Naive thymus-derived CD4-positive, alpha-beta T cell (primary cell): ENCODE measurements at regions not wholly inside any gene's neighbourhood (a gene's known extent, or its start where the extent isn't known, plus 50 kb on each side); places are given as distances from the start of the nearest gene placed in this dataset.

ENCODE experiments used
- ATAC-seq: fragments of 150-1000 bp; cut with Tn5 transposase; 2 replicates; pipeline ENCODE4 v1.10.0; 2021; ENCODE audit warnings: mild to moderate bottlenecking, moderate library complexity
- CTCF ChIA-PET: fragments of 350-600 bp; sonication (Branson Sonifier 250); formaldehyde crosslinking; loops from one replicate; lab custom pipeline; 2021; ENCODE audit warnings: antibody characterized with exemption; lab: Charles Lee
- POLR2A ChIA-PET: fragments of 350-600 bp; sonication (Branson Sonifier 250); formaldehyde crosslinking; loops from one replicate; lab custom pipeline; 2021; ENCODE audit warnings: antibody characterized with exemption, inconsistent platforms; lab: Charles Lee
- DNase-seq, 9 donors: peaks; one replicate each; pipeline versions ENCODE4 v3.0.0 to v3.0.0-alpha.2; 2020 to 2022; ENCODE audit warnings: mixed read lengths in 1 of 9
- H3K27ac ChIP-seq: one replicate; pipeline ENCODE4 v1.7.0; 2013; ENCODE audit warnings: mild to moderate bottlenecking, low read depth, low read length, moderate library complexity
- H3K27me3 ChIP-seq, 2 donors: one replicate each; pipeline ENCODE4 v1.7.0; 2013; ENCODE audit warnings: low read length in 2 of 2, mild to moderate bottlenecking in 2 of 2, moderate library complexity in 2 of 2; ENCODE audit not compliant: control insufficient read depth in 2 of 2, insufficient read depth in 2 of 2
- H3K36me3 ChIP-seq, 3 experiments: 1 replicate in 2 of 3; 2 replicates in 1 of 3; pipeline ENCODE4 v1.7.0; 2013; ENCODE audit warnings: low read length in 3 of 3, mild to moderate bottlenecking in 3 of 3, moderate library complexity in 1 of 3; ENCODE audit not compliant: insufficient read depth in 3 of 3, control insufficient read depth in 2 of 3
- H3K4me1 ChIP-seq, 2 donors: one replicate each; pipeline ENCODE4 v1.7.0; 2013; ENCODE audit warnings: low read length in 2 of 2, mild to moderate bottlenecking in 2 of 2, moderate library complexity in 1 of 2; ENCODE audit not compliant: control insufficient read depth in 2 of 2, insufficient read depth in 2 of 2
- H3K4me3 ChIP-seq: 2 replicates; pipeline ENCODE4 v1.7.0; 2013; ENCODE audit warnings: mild to moderate bottlenecking, low read length
- H3K9me3 ChIP-seq, 3 experiments: 1 replicate in 2 of 3; 2 replicates in 1 of 3; pipeline ENCODE4 v1.7.0; 2013; ENCODE audit warnings: low read length in 3 of 3; ENCODE audit not compliant: control insufficient read depth in 2 of 3
- H3K27ac Mint-ChIP-seq, 9 donors: one replicate each; pipeline ENCODE4 v1.8.0; 2020 to 2022; ENCODE audit warnings: mixed read lengths in 9 of 9, mild to moderate bottlenecking in 8 of 9, moderate library complexity in 5 of 9, inconsistent platforms in 2 of 9
- H3K27me3 Mint-ChIP-seq, 5 donors: one replicate each; pipeline ENCODE4 v1.8.0; 2021 to 2022; ENCODE audit warnings: mixed read lengths in 5 of 5, mild to moderate bottlenecking in 1 of 5
- H3K36me3 Mint-ChIP-seq, 5 donors: one replicate each; pipeline ENCODE4 v1.8.0; 2020 to 2022; ENCODE audit warnings: mixed read lengths in 5 of 5, mild to moderate bottlenecking in 3 of 5, inconsistent platforms in 1 of 5
- H3K4me1 Mint-ChIP-seq, 7 donors: one replicate each; pipeline ENCODE4 v1.8.0; 2020 to 2022; ENCODE audit warnings: mixed read lengths in 7 of 7, mild to moderate bottlenecking in 3 of 7, inconsistent platforms in 1 of 7
- H3K4me3 Mint-ChIP-seq, 10 donors: one replicate each; pipeline ENCODE4 v1.8.0; 2020 to 2022; ENCODE audit warnings: mild to moderate bottlenecking in 10 of 10, mixed read lengths in 10 of 10, moderate library complexity in 6 of 10, inconsistent platforms in 2 of 10
- H3K9me3 Mint-ChIP-seq, 11 donors: one replicate each; pipeline ENCODE4 v1.8.0; 2020 to 2022; ENCODE audit warnings: mixed read lengths in 11 of 11, mild to moderate bottlenecking in 4 of 11, inconsistent platforms in 1 of 11, moderate library complexity in 1 of 11
- intact Hi-C, 2 donors: fragments of 100-400 bp; cut with micrococcal nuclease; formaldehyde crosslinking; loops; one replicate each; pipeline ENCODE4 v1.15.1; 2023

- Mint-ChIP-seq H3K27ac (no peak overlapping the region), H3K27me3 (no peaks in the 10 kb centered on the region), H3K4me3 (no peak overlapping the region), H3K36me3 (no peaks in the 10 kb centered on the region), H3K4me1 (peaks cover 0 to 5% (median 0%) of the 10 kb centered on the region in 7 donors), H3K9me3 (peaks cover 0 to 6% (median 0%) of the 10 kb centered on the region in 11 donors)
- Histone ChIP-seq H3K27me3 (no peaks in the 10 kb centered on the region), H3K4me1 (no peaks in the 10 kb centered on the region), H3K4me3 (no peak overlapping the region), H3K27ac (no peak overlapping the region), H3K9me3 (no peaks in the 10 kb centered on the region), H3K36me3 (no peaks in the 10 kb centered on the region)
- ChIA-PET CTCF (no interaction called here), POLR2A (no interaction called here)
- intact Hi-C loops: no loop called here
- DNase-seq (no peak), ATAC-seq (no peak)
Measured at GRCh38 chr1:81408419-81408818, 392.3 kb upstream of the ADGRL2 start.

- Mint-ChIP-seq H3K36me3 (no peaks in the 10 kb centered on the region), H3K27me3 (no peaks in the 10 kb centered on the region), H3K4me3 (no peak overlapping the region), H3K4me1 (peaks cover 0 to 5% (median 0%) of the 10 kb centered on the region in 7 donors), H3K27ac (no peak overlapping the region), H3K9me3 (peaks cover 0 to 6% (median 2%) of the 10 kb centered on the region in 11 donors)
- intact Hi-C loops: no loop called here
- ChIA-PET CTCF (interaction anchor here (0.6 kb wide), 1 partner anchor 81 kb away, joined by 3 read pairs; no protein-coding TSS in a partner anchor), POLR2A (no interaction called here)
- Histone ChIP-seq H3K4me3 (no peak overlapping the region), H3K27ac (no peak overlapping the region), H3K27me3 (no peaks in the 10 kb centered on the region), H3K4me1 (no peaks in the 10 kb centered on the region), H3K36me3 (no peaks in the 10 kb centered on the region), H3K9me3 (no peaks in the 10 kb centered on the region)
- no peak for DNase-seq
- ATAC-seq: no peak
Measured at GRCh38 chr1:81407000-81407821, 393.5 kb upstream of the ADGRL2 start.

GRCh38 chr1:81406292-81406999, 394.3 kb upstream of the ADGRL2 start:
- no peaks in the 10 kb centered on the region for H3K27me3 ChIP-seq
- H3K9me3 ChIP-seq: no peaks in the 10 kb centered on the region
- H3K27me3 Mint-ChIP-seq: no peaks in the 10 kb centered on the region
- peaks cover 0 to 8% (median 2%) of the 10 kb centered on the region in 11 donors for H3K9me3 Mint-ChIP-seq
- H3K4me1 Mint-ChIP-seq: peaks cover 0 to 5% (median 0%) of the 10 kb centered on the region in 7 donors
- H3K4me3 ChIP-seq: no peak overlapping the region
- DNase-seq: no peak
- H3K4me1 ChIP-seq: no peaks in the 10 kb centered on the region
- POLR2A ChIA-PET: no interaction called here
- no peaks in the 10 kb centered on the region for H3K36me3 Mint-ChIP-seq
- ATAC-seq: no peak
- intact Hi-C loops: no loop called here
- H3K27ac Mint-ChIP-seq: no peak overlapping the region
- no peaks in the 10 kb centered on the region for H3K36me3 ChIP-seq
- H3K4me3 Mint-ChIP-seq: no peak overlapping the region
- H3K27ac ChIP-seq: no peak overlapping the region
- CTCF ChIA-PET: no interaction called here

- H3K36me3 ChIP-seq: no peaks in the 10 kb centered on the region
- H3K27me3 Mint-ChIP-seq: no peaks in the 10 kb centered on the region
- no peak overlapping the region for H3K4me3 ChIP-seq
- H3K4me1 ChIP-seq: no peaks in the 10 kb centered on the region
- H3K4me3 Mint-ChIP-seq: no peak overlapping the region
- H3K9me3 ChIP-seq: peaks cover 0 to 12% (median 0%) of the 10 kb centered on the region in 3 experiments
- POLR2A ChIA-PET: no interaction called here
- no peak for DNase-seq
- H3K27ac ChIP-seq: no peak overlapping the region
- peaks cover 0 to 3% (median 0%) of the 10 kb centered on the region in 5 donors for H3K36me3 Mint-ChIP-seq
- no peak overlapping the region for H3K27ac Mint-ChIP-seq
- CTCF ChIA-PET: no interaction called here
- H3K4me1 Mint-ChIP-seq: peaks cover 0 to 1% (median 0%) of the 10 kb centered on the region in 7 donors
- intact Hi-C loops: no loop called here
- no peak for ATAC-seq
- peaks cover 0 to 28% (median 18%) of the 10 kb centered on the region in 11 donors for H3K9me3 Mint-ChIP-seq
- H3K27me3 ChIP-seq: no peaks in the 10 kb centered on the region
Measured at GRCh38 chr1:81398041-81398440, 402.7 kb upstream of the ADGRL2 start.

GRCh38 chr1:81392526-81393226, 408.1 kb upstream of the ADGRL2 start:
- POLR2A ChIA-PET: no interaction called here
- H3K9me3 ChIP-seq: no peaks in the 10 kb centered on the region
- no peak overlapping the region for H3K4me3 Mint-ChIP-seq
- H3K4me1 Mint-ChIP-seq: no peaks in the 10 kb centered on the region
- H3K27ac Mint-ChIP-seq: no peak overlapping the region
- no peak overlapping the region for H3K27ac ChIP-seq
- no peaks in the 10 kb centered on the region for H3K36me3 Mint-ChIP-seq
- H3K4me3 ChIP-seq: no peak overlapping the region
- no peaks in the 10 kb centered on the region for H3K4me1 ChIP-seq
- H3K27me3 ChIP-seq: no peaks in the 10 kb centered on the region
- H3K9me3 Mint-ChIP-seq: peaks cover 0 to 10% (median 0%) of the 10 kb centered on the region in 11 donors
- no peaks in the 10 kb centered on the region for H3K27me3 Mint-ChIP-seq
- no peaks in the 10 kb centered on the region for H3K36me3 ChIP-seq
- CTCF ChIA-PET: no interaction called here
- intact Hi-C loops: no loop called here
- no peak for ATAC-seq
- DNase-seq: no peak

GRCh38 chr1:81391125-81391828, 409.5 kb upstream of the ADGRL2 start:
- no peaks in the 10 kb centered on the region for H3K36me3 ChIP-seq
- DNase-seq: no peak
- peaks cover 0 to 10% (median 0%) of the 10 kb centered on the region in 11 donors for H3K9me3 Mint-ChIP-seq
- H3K9me3 ChIP-seq: no peaks in the 10 kb centered on the region
- ChIA-PET CTCF (no interaction called here), POLR2A (no interaction called here)
- no peaks in the 10 kb centered on the region for H3K27me3 Mint-ChIP-seq
- no peak overlapping the region for H3K4me3 ChIP-seq
- ATAC-seq: no peak
- no peaks in the 10 kb centered on the region for H3K27me3 ChIP-seq
- H3K4me3 Mint-ChIP-seq: no peak overlapping the region
- no peak overlapping the region for H3K27ac ChIP-seq
- intact Hi-C loops: no loop called here
- no peak overlapping the region for H3K27ac Mint-ChIP-seq
- H3K4me1 ChIP-seq: no peaks in the 10 kb centered on the region
- H3K36me3 Mint-ChIP-seq: no peaks in the 10 kb centered on the region
- H3K4me1 Mint-ChIP-seq: no peaks in the 10 kb centered on the region
